ENCODE measurements at regions not wholly inside any gene's neighbourhood (a gene's known extent, or its start where the extent isn't known, plus 50 kb on each side); places are given as distances from the start of the nearest gene placed in this dataset.
"Not testable (repeated sequence)": the region's sequence is repeated elsewhere in the genome, so short reads cannot be mapped to it uniquely, and the experiment has no call there.

DNA sequence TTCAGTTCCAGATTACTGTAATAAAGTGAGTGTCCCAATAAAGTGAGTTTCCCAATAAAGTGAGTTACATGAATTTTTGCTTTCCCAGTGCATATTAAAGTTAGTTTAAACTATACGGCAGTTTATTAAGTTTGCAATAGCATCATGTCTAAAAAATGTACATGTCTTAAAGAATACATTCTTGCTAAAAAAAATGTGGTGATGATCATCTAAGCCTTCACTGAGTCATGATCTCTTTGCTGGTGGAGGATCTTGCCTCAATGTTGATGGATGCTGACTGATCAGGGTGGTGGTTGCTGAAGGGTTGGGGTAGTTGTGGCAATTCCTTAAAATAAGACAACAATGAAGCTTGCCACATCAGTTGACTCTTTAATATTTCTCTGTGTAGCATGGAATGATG is 664.2 kb downstream of the TDRD15 start:
- no peak overlapping the region for H3K4me3 ChIP-seq (ENCODE audit: low read depth, low read length)
- TF ChIP-seq, protein P1, sequence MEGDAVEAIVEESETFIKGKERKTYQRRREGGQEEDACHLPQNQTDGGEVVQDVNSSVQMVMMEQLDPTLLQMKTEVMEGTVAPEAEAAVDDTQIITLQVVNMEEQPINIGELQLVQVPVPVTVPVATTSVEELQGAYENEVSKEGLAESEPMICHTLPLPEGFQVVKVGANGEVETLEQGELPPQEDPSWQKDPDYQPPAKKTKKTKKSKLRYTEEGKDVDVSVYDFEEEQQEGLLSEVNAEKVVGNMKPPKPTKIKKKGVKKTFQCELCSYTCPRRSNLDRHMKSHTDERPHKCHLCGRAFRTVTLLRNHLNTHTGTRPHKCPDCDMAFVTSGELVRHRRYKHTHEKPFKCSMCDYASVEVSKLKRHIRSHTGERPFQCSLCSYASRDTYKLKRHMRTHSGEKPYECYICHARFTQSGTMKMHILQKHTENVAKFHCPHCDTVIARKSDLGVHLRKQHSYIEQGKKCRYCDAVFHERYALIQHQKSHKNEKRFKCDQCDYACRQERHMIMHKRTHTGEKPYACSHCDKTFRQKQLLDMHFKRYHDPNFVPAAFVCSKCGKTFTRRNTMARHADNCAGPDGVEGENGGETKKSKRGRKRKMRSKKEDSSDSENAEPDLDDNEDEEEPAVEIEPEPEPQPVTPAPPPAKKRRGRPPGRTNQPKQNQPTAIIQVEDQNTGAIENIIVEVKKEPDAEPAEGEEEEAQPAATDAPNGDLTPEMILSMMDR (IDR thresholded peaks at IDR 0.05; ENCODE audit: low read depth, low read length) = no peak

- not testable (repeated sequence) for H3K4me3 ChIP-seq (ENCODE audit: low read depth, low read length)
Observed at GRCh38 chr2:21790311-21790710, 666.5 kb downstream of the TDRD15 start.

DNA sequence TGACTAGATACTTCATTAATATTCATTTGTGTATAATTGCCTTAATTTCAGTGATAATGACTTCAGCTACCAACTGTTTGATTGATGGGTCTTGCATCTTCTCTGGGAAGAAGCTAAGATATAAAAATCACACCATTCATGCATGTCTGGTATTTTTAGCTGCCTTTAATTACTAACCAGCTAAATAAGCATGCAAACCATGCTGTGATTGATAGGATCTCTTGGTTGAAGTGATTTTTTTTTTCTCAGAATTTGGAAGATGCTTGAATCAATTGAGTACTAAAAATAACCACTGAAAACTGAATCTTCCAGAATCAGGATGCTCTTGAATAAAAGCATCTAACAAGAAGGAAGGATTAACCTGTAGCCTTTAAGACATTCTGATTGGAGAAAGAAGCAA is 668.8 kb downstream of the TDRD15 start:
- no peak overlapping the region for H3K4me3 ChIP-seq (ENCODE audit: low read depth, low read length)
- TF ChIP-seq, protein P1 (IDR thresholded peaks at IDR 0.05; ENCODE audit: low read depth, low read length) = no peak

- TF ChIP-seq, protein P1 (IDR thresholded peaks at IDR 0.05; ENCODE audit: low read depth, low read length) = no peak
Observed at GRCh38 chr2:21793461-21793860, 669.7 kb downstream of the TDRD15 start.

DNA sequence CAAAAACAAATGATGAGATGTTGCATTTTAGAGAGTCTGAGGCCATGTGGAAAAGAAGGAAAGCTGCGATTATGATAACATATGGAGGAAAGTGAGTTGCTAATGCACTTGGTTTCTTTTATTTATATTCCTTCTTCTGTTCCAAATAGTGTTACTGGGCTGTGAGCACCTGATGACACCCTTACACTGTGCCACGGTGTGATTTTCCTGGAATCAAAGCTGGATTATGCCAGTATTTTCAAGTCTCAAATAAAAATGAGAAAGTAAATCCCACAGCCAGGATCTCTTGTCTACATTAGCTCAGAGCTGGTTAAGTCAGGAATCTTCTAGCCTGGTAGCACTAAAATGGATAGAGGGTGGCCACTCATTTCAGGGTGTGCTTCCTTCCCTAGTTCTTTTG is 670.8 kb downstream of the TDRD15 start:
- H3K4me3 ChIP-seq (ENCODE audit: low read depth, low read length) = no peak overlapping the region
- TF ChIP-seq, protein P1 (IDR thresholded peaks at IDR 0.05; ENCODE audit: low read depth, low read length) = no peak

More at GRCh38 chr2:21793461-21793860, 669.7 kb downstream of the TDRD15 start:
- H3K4me3 ChIP-seq (ENCODE audit: low read depth, low read length) = no peak overlapping the region

GRCh38 chr2:21800356-21800755 is 676.6 kb downstream of the TDRD15 start:
- no peak overlapping the region for H3K4me3 ChIP-seq (ENCODE audit: low read depth, low read length)
- TF ChIP-seq, protein P1 (IDR thresholded peaks at IDR 0.05; ENCODE audit: low read depth, low read length) = no peak

DNA sequence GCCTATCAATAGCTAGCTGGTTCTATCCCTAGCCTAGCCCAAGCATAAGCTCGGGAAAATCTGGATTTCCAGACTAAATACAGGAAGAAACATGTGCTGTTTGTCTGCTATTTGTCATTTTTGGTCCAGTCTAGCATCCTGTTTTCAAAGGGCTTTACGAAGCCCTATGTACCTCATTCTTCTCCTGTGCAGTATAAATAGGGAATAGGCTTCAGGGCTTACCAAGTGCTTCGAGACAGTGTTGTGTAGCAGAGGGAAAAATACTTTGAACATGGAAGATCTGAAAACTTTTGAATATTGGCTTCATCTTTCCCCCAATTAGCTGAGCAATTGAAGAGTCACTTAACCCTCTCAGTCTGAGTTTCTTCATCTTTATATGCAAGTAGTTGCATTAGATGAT is 679.8 kb downstream of the TDRD15 start:
- no peak overlapping the region for H3K4me3 ChIP-seq (ENCODE audit: low read depth, low read length)
- TF ChIP-seq, protein P1 (IDR thresholded peaks at IDR 0.05; ENCODE audit: low read depth, low read length) = no peak

- H3K4me3 ChIP-seq (ENCODE audit: low read depth, low read length) = no peak overlapping the region
- TF ChIP-seq, protein P1 (IDR thresholded peaks at IDR 0.05; ENCODE audit: low read depth, low read length) = no peak
Observed at GRCh38 chr2:21804151-21804550, 680.4 kb downstream of the TDRD15 start.
